Liver (tissue), 3 donors: ENCODE measurements at regions not wholly inside any gene's neighbourhood (a gene's known extent, or its start where the extent isn't known, plus 50 kb on each side); places are given as distances from the start of the nearest gene placed in this dataset.

ENCODE experiments used
- EGR1 ChIP-seq, 2 donors: IDR thresholded peaks; 2 replicates each; pipeline ENCODE4 v1.6.1; 2016 to 2018; ENCODE audit warnings: antibody characterized with exemption in 2 of 2, low read depth in 2 of 2
- GABPA ChIP-seq, 2 donors: IDR thresholded peaks in 1 of 2; conservative IDR thresholded peaks in 1 of 2; 2 replicates each; pipeline ENCODE4 v1.6.1; 2016; ENCODE audit warnings: antibody characterized with exemption in 2 of 2, mild to moderate bottlenecking in 1 of 2, moderate library complexity in 1 of 2
- JUND ChIP-seq, 2 donors: IDR thresholded peaks; 2 replicates each; pipeline ENCODE4 v1.6.1; 2016; ENCODE audit warnings: antibody characterized with exemption in 2 of 2
- RAD21 ChIP-seq, 2 donors: IDR thresholded peaks; 2 replicates each; pipeline ENCODE4 v1.6.1; 2016; ENCODE audit warnings: antibody characterized with exemption in 2 of 2, mild to moderate bottlenecking in 2 of 2
- RXRA ChIP-seq, 2 donors: IDR thresholded peaks; 2 replicates each; pipeline ENCODE4 v1.6.1; 2017 to 2018; ENCODE audit warnings: antibody characterized with exemption in 2 of 2, mild to moderate bottlenecking in 1 of 2
- SP1 ChIP-seq: IDR thresholded peaks from 2 replicates; pipeline ENCODE4 v1.6.1; 2018; ENCODE audit warnings: antibody characterized with exemption, mild to moderate bottlenecking
- TAF1 ChIP-seq: conservative IDR thresholded peaks from 2 replicates; pipeline ENCODE4 v1.6.1; 2016; ENCODE audit warnings: antibody characterized with exemption, mild to moderate bottlenecking
- YY1 ChIP-seq: IDR thresholded peaks from 2 replicates; pipeline ENCODE4 v1.6.1; 2016; ENCODE audit warnings: antibody characterized with exemption, mild to moderate bottlenecking
- TF ChIP-seq, protein P1 (sequence below): fragments of 150-350 bp; IDR thresholded peaks from 2 replicates; pipeline ENCODE4 v1.5.1; 2017; ENCODE audit warnings: improper control_type of control experiment, low read depth, low read length; ENCODE audit not compliant: missing input control
- TF ChIP-seq, protein P2 (sequence below): IDR thresholded peaks from 2 replicates; pipeline ENCODE4 v1.6.1; 2016; ENCODE audit warnings: antibody characterized with exemption
- TF ChIP-seq, protein P3 (sequence below): IDR thresholded peaks from 2 replicates; pipeline ENCODE4 v1.6.1; 2016; ENCODE audit warnings: antibody characterized with exemption, mild to moderate bottlenecking
- TF ChIP-seq, protein P4 (sequence below): IDR thresholded peaks from 2 replicates; pipeline ENCODE4 v1.6.1; 2016; ENCODE audit warnings: antibody characterized with exemption
- TF ChIP-seq, protein P5 (sequence below): IDR thresholded peaks from 2 replicates; pipeline ENCODE4 v1.6.1; 2016; ENCODE audit warnings: antibody characterized with exemption
- donor health status: healthy.
- donor health status: healthy.

DNA sequence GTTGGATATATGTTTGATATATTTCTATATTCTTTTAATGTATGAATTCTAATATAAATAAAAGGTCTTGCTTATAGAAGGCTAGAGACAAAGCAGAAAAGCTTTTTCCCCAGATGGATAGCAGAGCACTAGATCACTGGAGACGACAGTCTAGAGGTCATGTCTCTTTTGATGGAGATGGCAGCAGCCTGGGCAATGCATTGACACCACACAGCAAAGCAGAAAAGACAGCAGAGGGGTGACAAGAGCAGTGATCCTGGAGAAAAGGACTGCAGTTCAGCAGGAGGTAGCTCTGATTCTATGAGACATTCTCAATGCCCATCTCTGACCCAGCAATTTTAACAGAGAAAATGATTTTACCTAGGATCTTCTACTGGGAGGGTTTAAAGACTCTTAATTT is 210.6 kb downstream of the DTHD1 start:
- TF ChIP-seq, protein P1, sequence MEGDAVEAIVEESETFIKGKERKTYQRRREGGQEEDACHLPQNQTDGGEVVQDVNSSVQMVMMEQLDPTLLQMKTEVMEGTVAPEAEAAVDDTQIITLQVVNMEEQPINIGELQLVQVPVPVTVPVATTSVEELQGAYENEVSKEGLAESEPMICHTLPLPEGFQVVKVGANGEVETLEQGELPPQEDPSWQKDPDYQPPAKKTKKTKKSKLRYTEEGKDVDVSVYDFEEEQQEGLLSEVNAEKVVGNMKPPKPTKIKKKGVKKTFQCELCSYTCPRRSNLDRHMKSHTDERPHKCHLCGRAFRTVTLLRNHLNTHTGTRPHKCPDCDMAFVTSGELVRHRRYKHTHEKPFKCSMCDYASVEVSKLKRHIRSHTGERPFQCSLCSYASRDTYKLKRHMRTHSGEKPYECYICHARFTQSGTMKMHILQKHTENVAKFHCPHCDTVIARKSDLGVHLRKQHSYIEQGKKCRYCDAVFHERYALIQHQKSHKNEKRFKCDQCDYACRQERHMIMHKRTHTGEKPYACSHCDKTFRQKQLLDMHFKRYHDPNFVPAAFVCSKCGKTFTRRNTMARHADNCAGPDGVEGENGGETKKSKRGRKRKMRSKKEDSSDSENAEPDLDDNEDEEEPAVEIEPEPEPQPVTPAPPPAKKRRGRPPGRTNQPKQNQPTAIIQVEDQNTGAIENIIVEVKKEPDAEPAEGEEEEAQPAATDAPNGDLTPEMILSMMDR = no peak
- TF ChIP-seq, protein P2, sequence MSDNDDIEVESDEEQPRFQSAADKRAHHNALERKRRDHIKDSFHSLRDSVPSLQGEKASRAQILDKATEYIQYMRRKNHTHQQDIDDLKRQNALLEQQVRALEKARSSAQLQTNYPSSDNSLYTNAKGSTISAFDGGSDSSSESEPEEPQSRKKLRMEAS = no peak
- TF ChIP-seq, protein P3, sequence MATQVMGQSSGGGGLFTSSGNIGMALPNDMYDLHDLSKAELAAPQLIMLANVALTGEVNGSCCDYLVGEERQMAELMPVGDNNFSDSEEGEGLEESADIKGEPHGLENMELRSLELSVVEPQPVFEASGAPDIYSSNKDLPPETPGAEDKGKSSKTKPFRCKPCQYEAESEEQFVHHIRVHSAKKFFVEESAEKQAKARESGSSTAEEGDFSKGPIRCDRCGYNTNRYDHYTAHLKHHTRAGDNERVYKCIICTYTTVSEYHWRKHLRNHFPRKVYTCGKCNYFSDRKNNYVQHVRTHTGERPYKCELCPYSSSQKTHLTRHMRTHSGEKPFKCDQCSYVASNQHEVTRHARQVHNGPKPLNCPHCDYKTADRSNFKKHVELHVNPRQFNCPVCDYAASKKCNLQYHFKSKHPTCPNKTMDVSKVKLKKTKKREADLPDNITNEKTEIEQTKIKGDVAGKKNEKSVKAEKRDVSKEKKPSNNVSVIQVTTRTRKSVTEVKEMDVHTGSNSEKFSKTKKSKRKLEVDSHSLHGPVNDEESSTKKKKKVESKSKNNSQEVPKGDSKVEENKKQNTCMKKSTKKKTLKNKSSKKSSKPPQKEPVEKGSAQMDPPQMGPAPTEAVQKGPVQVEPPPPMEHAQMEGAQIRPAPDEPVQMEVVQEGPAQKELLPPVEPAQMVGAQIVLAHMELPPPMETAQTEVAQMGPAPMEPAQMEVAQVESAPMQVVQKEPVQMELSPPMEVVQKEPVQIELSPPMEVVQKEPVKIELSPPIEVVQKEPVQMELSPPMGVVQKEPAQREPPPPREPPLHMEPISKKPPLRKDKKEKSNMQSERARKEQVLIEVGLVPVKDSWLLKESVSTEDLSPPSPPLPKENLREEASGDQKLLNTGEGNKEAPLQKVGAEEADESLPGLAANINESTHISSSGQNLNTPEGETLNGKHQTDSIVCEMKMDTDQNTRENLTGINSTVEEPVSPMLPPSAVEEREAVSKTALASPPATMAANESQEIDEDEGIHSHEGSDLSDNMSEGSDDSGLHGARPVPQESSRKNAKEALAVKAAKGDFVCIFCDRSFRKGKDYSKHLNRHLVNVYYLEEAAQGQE = no peak
- TF ChIP-seq YY1 = no peak
- TF ChIP-seq GABPA (IDR thresholded peaks at IDR 0.05 in 1 of 2, conservative IDR thresholded peaks at IDR 0.05 in 1 of 2) = no peak
- TF ChIP-seq JUND (IDR thresholded peaks at IDR 0.05) = no peak
- TF ChIP-seq, protein P4, sequence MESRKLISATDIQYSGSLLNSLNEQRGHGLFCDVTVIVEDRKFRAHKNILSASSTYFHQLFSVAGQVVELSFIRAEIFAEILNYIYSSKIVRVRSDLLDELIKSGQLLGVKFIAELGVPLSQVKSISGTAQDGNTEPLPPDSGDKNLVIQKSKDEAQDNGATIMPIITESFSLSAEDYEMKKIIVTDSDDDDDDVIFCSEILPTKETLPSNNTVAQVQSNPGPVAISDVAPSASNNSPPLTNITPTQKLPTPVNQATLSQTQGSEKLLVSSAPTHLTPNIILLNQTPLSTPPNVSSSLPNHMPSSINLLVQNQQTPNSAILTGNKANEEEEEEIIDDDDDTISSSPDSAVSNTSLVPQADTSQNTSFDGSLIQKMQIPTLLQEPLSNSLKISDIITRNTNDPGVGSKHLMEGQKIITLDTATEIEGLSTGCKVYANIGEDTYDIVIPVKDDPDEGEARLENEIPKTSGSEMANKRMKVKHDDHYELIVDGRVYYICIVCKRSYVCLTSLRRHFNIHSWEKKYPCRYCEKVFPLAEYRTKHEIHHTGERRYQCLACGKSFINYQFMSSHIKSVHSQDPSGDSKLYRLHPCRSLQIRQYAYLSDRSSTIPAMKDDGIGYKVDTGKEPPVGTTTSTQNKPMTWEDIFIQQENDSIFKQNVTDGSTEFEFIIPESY = no peak
- TF ChIP-seq TAF1 = no peak
- TF ChIP-seq SP1 = no peak
- no peak for TF ChIP-seq RAD21 (IDR thresholded peaks at IDR 0.05)
- TF ChIP-seq EGR1 (IDR thresholded peaks at IDR 0.05; ENCODE audit: low read depth in 2 of 2) = no peak
- TF ChIP-seq RXRA (IDR thresholded peaks at IDR 0.05) = no peak
- TF ChIP-seq, protein P5, sequence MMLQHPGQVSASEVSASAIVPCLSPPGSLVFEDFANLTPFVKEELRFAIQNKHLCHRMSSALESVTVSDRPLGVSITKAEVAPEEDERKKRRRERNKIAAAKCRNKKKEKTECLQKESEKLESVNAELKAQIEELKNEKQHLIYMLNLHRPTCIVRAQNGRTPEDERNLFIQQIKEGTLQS = no peak
